ENCODE measurements at regions not wholly inside any gene's neighbourhood (a gene's known extent, or its start where the extent isn't known, plus 50 kb on each side); places are given as distances from the start of the nearest gene placed in this dataset.

DNA sequence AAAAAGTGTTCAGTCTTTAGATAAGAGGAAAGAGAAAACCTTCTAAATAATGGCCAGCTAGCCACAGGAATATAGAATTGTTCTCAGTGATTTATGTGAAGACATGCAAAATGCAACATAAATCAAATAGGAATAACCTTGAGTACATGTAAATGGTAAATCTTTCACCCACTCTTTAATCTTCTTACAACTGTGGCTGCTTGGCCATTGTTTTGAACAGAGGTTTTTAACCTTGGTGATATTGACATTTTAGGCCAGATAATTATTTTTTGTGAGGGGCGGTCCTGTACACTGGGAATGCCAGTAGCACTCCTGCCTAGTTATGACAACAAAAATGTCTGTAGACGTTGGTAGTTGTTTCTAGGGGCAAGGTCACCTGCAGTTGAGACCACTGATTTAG lies 479.9 kb upstream of the NOVA1 start:
- H3K9me3 ChIP-seq (ENCODE audit: low read depth) = no peaks in the 10 kb centered on the region
- no peaks in the 10 kb centered on the region for H3K27me3 ChIP-seq
- no peaks in the 10 kb centered on the region for H3K36me3 ChIP-seq
- H3K4me1 ChIP-seq (ENCODE audit: low read depth) = no peaks in the 10 kb centered on the region
- no peak overlapping the region for H3K4me3 ChIP-seq
- TF ChIP-seq, protein P1, sequence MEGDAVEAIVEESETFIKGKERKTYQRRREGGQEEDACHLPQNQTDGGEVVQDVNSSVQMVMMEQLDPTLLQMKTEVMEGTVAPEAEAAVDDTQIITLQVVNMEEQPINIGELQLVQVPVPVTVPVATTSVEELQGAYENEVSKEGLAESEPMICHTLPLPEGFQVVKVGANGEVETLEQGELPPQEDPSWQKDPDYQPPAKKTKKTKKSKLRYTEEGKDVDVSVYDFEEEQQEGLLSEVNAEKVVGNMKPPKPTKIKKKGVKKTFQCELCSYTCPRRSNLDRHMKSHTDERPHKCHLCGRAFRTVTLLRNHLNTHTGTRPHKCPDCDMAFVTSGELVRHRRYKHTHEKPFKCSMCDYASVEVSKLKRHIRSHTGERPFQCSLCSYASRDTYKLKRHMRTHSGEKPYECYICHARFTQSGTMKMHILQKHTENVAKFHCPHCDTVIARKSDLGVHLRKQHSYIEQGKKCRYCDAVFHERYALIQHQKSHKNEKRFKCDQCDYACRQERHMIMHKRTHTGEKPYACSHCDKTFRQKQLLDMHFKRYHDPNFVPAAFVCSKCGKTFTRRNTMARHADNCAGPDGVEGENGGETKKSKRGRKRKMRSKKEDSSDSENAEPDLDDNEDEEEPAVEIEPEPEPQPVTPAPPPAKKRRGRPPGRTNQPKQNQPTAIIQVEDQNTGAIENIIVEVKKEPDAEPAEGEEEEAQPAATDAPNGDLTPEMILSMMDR (IDR thresholded peaks at IDR 0.05; ENCODE audit: low read depth, low read length) = no peak
- DNase-seq (ENCODE audit: low read depth in 1 of 2, low spot score in 1 of 2) = no peak
- H3K27ac ChIP-seq = no peak overlapping the region

DNA sequence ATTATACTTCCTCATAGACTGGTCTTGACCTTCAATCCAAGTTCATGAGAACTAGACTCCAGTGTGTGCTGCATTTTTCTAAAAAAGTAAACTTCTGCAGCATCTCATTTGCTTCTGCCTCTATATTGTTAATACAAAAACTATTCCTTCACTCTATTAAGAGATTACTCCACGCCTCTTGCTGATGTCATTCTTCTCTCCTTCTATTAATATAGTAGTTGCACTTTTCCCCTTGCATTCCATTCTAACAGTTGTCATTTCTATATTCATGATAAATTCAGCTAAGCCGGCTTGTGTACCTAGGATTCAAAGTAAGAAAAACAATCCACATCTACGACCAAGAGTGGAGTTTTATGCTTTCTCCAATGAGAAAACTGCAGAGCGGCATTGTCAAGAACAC lies 480.4 kb upstream of the NOVA1 start:
- H3K36me3 ChIP-seq = no peaks in the 10 kb centered on the region

DNA sequence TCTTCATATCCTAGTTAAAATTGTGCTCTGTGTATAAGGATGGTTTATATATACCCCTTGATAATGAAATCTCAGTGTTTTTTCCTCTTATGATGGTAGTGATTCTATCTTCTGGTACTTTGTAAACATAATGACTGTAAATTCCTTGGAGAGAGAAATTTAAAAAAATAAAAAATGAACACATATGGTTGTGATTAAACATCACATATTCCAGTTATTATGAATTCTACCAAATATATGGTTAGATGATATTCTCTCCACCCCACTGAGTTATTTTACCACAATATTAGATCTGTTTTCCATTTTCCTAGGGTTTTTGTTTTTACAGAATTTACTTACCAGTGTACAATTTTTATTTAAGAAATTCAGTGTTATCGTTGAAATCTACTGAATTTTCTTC lies 481.9 kb upstream of the NOVA1 start:
- TF ChIP-seq, protein P1 (IDR thresholded peaks at IDR 0.05; ENCODE audit: low read depth, low read length) = no peak
- Histone ChIP-seq H3K9me3 (ENCODE audit: low read depth) (no peaks in the 10 kb centered on the region), H3K27me3 (no peaks in the 10 kb centered on the region), H3K36me3 (no peaks in the 10 kb centered on the region), H3K4me3 (no peak overlapping the region), H3K4me1 (ENCODE audit: low read depth) (no peaks in the 10 kb centered on the region), H3K27ac (no peak overlapping the region)
- DNase-seq (ENCODE audit: low read depth in 1 of 2, low spot score in 1 of 2) = no peak

More for the DNA sequence above, 480.4 kb upstream of the NOVA1 start:
- Histone ChIP-seq H3K4me1 (ENCODE audit: low read depth) (no peaks in the 10 kb centered on the region), H3K4me3 (no peak overlapping the region), H3K27me3 (no peaks in the 10 kb centered on the region), H3K9me3 (ENCODE audit: low read depth) (no peaks in the 10 kb centered on the region), H3K27ac (no peak overlapping the region)
- no peak for DNase-seq (ENCODE audit: low read depth in 1 of 2, low spot score in 1 of 2)
- TF ChIP-seq, protein P1 (IDR thresholded peaks at IDR 0.05; ENCODE audit: low read depth, low read length) = no peak

DNA sequence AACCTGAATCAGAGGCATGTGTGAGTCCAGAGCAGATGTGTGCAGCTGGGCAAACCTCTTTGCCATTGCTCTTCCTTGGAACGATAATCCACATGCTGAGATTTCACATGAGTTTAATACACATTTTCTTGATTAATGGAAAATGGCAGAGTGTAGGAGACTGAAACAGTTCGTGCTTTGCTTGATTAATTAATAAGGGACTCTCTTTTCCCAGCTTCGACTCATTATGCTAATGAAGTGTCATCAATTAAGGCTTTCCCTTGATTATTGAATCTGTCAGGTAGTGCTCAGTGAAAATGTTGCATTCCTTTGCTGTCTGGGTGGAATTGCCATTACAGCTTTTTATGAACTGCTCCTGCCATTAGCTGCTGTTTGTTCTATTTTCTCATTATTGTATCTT lies 487.7 kb upstream of the NOVA1 start:
- Histone ChIP-seq H3K4me1 (ENCODE audit: low read depth) (no peaks in the 10 kb centered on the region), H3K36me3 (no peaks in the 10 kb centered on the region), H3K4me3 (no peak overlapping the region), H3K27me3 (no peaks in the 10 kb centered on the region), H3K9me3 (ENCODE audit: low read depth) (no peaks in the 10 kb centered on the region), H3K27ac (no peak overlapping the region)
- DNase-seq (ENCODE audit: low read depth in 1 of 2, low spot score in 1 of 2) = no peak
- TF ChIP-seq, protein P1 (IDR thresholded peaks at IDR 0.05; ENCODE audit: low read depth, low read length) = no peak

DNA sequence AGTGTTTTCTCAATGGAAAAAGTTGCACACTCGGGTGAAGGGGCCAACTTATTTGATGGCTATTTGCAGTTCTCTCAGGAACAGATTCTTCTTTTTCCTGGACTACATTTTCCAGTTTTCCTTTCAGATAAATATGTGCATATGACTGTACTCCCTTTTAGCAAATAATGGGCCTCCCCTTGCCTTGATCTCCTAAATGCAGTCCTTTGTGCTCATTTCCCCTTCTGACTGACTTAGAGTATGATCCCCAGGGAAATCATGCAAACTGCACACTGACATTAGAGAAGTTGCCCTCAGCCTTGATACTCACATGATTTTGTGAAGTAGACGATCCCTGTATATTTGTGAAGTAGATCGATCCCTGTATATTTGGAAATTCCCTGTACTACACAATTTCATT lies 492.9 kb upstream of the NOVA1 start:
- no peaks in the 10 kb centered on the region for H3K9me3 ChIP-seq (ENCODE audit: low read depth)
- H3K27me3 ChIP-seq = no peaks in the 10 kb centered on the region
- H3K4me3 ChIP-seq = no peak overlapping the region
- H3K36me3 ChIP-seq = no peaks in the 10 kb centered on the region
- no peak for DNase-seq (ENCODE audit: low read depth in 1 of 2, low spot score in 1 of 2)
- H3K27ac ChIP-seq = no peak overlapping the region
- TF ChIP-seq, protein P1 (IDR thresholded peaks at IDR 0.05; ENCODE audit: low read depth, low read length) = no peak
- H3K4me1 ChIP-seq (ENCODE audit: low read depth) = no peaks in the 10 kb centered on the region

DNA sequence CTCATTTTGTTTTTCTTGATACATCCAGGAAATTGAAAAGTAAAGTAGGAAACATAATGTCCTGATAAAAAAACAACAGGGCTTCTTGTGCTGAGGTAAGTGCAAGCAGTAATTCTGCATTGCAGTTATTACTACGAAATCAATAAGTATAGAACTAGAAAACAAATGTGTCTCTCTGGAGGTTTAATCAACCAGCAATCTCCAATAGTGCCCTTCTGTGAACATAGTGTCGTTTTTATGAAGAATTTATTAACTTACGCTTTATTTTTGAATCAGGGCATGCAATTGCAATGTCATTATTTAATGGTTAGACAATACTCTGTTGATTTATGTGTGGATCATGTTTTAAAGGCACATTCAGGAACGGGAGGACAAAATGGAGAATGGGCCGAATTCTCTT lies 494.1 kb upstream of the NOVA1 start:
- Histone ChIP-seq H3K9me3 (ENCODE audit: low read depth) (no peaks in the 10 kb centered on the region), H3K4me1 (ENCODE audit: low read depth) (no peaks in the 10 kb centered on the region), H3K27ac (no peak overlapping the region), H3K4me3 (no peak overlapping the region), H3K27me3 (no peaks in the 10 kb centered on the region), H3K36me3 (no peaks in the 10 kb centered on the region)
- DNase-seq (ENCODE audit: low read depth in 1 of 2, low spot score in 1 of 2) = no peak
- TF ChIP-seq, protein P1 (IDR thresholded peaks at IDR 0.05; ENCODE audit: low read depth, low read length) = no peak
